Lower lobe of right lung (tissue), 2 donors: ENCODE measurements at regions not wholly inside any gene's neighbourhood (a gene's known extent, or its start where the extent isn't known, plus 50 kb on each side); places are given as distances from the start of the nearest gene placed in this dataset.

ENCODE experiments used
- ATAC-seq, 2 donors: fragments of 200-7000 bp; cut with Tn5 transposase; one replicate each; pipeline ENCODE4 v1.9.1; 2020 to 2022; ENCODE audit warnings: mild to moderate bottlenecking in 2 of 2, moderate library complexity in 2 of 2
- DNase-seq: peaks from one replicate; pipeline ENCODE4 v3.0.0-alpha.2; 2020
- H3K27ac ChIP-seq: fragments of 200-600 bp; one replicate; pipeline ENCODE4 v1.8.0; 2022
- H3K27me3 ChIP-seq: fragments of 200-600 bp; one replicate; pipeline ENCODE4 v1.8.0; 2022; ENCODE audit warnings: low read depth
- H3K36me3 ChIP-seq: fragments of 200-600 bp; one replicate; pipeline ENCODE4 v1.8.0; 2022; ENCODE audit warnings: mild to moderate bottlenecking
- H3K4me1 ChIP-seq: fragments of 200-600 bp; one replicate; pipeline ENCODE4 v1.8.0; 2022
- H3K4me3 ChIP-seq: fragments of 200-600 bp; one replicate; pipeline ENCODE4 v1.8.0; 2022; ENCODE audit warnings: mild to moderate bottlenecking
- H3K9me3 ChIP-seq: fragments of 200-600 bp; one replicate; pipeline ENCODE4 v1.8.0; 2022
- intact Hi-C: fragments of 100-400 bp; cut with DNase I; formaldehyde crosslinking; loops from one replicate; pipeline ENCODE4 v1.11.0; 2022
- TF ChIP-seq, protein P1 (sequence below): fragments of 200-600 bp; IDR thresholded peaks from one replicate; pipeline ENCODE4 v1.8.0; 2022; ENCODE audit warnings: antibody characterized with exemption, mild to moderate bottlenecking
- donor health status: DM: no; HTN: yes; CAD: no; lungs with severe emphysema.

DNA sequence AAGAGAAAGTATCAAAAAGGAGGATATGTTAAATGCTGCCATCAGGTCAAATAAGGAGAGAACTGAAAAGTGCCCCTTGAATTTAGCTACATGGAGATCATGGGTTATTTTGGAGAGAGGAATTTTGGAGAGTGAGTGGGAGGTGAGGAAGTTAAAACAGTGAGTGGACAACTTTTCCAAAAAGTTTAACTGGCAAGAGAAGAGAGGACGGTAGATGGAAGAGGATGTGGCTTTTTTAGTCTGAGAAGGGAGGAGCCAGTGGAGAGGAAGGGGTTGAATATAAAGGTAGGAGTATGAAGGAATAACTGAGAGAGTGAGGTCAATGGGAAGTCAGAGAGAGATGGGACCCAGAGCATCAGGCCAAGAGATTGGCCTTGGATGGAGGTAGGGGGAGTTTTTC lies 62.5 kb upstream of the NFE2L2 start:
- TF ChIP-seq, protein P1, sequence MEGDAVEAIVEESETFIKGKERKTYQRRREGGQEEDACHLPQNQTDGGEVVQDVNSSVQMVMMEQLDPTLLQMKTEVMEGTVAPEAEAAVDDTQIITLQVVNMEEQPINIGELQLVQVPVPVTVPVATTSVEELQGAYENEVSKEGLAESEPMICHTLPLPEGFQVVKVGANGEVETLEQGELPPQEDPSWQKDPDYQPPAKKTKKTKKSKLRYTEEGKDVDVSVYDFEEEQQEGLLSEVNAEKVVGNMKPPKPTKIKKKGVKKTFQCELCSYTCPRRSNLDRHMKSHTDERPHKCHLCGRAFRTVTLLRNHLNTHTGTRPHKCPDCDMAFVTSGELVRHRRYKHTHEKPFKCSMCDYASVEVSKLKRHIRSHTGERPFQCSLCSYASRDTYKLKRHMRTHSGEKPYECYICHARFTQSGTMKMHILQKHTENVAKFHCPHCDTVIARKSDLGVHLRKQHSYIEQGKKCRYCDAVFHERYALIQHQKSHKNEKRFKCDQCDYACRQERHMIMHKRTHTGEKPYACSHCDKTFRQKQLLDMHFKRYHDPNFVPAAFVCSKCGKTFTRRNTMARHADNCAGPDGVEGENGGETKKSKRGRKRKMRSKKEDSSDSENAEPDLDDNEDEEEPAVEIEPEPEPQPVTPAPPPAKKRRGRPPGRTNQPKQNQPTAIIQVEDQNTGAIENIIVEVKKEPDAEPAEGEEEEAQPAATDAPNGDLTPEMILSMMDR = no peak
- H3K27ac ChIP-seq = no peak overlapping the region
- H3K4me3 ChIP-seq = no peak overlapping the region
- no peaks in the 10 kb centered on the region for H3K36me3 ChIP-seq
- intact Hi-C loops = no loop called here
- H3K9me3 ChIP-seq = no peaks in the 10 kb centered on the region
- DNase-seq (no peak), ATAC-seq (no peak)
- H3K4me1 ChIP-seq = peaks cover 5% of the 10 kb centered on the region
- no peaks in the 10 kb centered on the region for H3K27me3 ChIP-seq

DNA sequence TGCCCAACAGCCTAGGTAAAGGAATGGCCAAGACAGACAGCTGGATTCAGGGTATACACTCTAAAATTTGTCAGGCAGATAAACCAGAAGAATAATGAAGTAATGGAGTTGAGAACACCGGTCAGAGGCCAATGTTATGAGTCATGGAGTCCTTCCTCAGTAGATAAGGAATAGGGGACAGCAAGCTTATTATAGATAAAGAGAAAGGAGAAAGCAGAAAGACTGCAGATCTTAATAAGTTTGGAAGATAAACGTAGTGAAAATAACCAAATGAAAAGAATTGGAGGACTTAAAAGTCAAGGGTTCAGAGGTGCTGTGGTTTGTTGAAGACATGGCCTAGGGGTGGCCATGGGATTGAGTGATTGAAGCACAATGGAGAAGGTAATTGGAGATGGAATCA lies 63.5 kb upstream of the NFE2L2 start:
- Histone ChIP-seq H3K9me3 (no peaks in the 10 kb centered on the region), H3K4me1 (peaks cover 7% of the 10 kb centered on the region), H3K4me3 (no peak overlapping the region), H3K27ac (no peak overlapping the region), H3K27me3 (no peaks in the 10 kb centered on the region), H3K36me3 (no peaks in the 10 kb centered on the region)
- ATAC-seq = no peak
- TF ChIP-seq, protein P1 = no peak
- DNase-seq = no peak
- intact Hi-C loops = no loop called here

GRCh38 chr2:177329064-177329463 lies 63.5 kb upstream of the AGPS start:
- TF ChIP-seq, protein P1 = no peak
- Histone ChIP-seq H3K27ac (no peak overlapping the region), H3K9me3 (no peaks in the 10 kb centered on the region), H3K36me3 (peaks cover 5% of the 10 kb centered on the region), H3K27me3 (no peaks in the 10 kb centered on the region), H3K4me1 (peaks cover 7% of the 10 kb centered on the region), H3K4me3 (no peak overlapping the region)
- DNase-seq (no peak), ATAC-seq (no peak)
- intact Hi-C loops = no loop called here

GRCh38 chr2:177331466-177331997 lies 61.0 kb upstream of the AGPS start:
- Histone ChIP-seq H3K27ac (no peak overlapping the region), H3K4me3 (no peak overlapping the region), H3K36me3 (peaks cover 8% of the 10 kb centered on the region), H3K4me1 (peaks cover 7% of the 10 kb centered on the region), H3K9me3 (no peaks in the 10 kb centered on the region), H3K27me3 (no peaks in the 10 kb centered on the region)
- DNase-seq = no peak
- intact Hi-C loops = loop anchor here (5.0 to 10.0 kb wide), 2 partner anchors 83 to 164 kb away; no protein-coding TSS in a partner anchor
- TF ChIP-seq, protein P1 = no peak
- ATAC-seq = no peak

DNA sequence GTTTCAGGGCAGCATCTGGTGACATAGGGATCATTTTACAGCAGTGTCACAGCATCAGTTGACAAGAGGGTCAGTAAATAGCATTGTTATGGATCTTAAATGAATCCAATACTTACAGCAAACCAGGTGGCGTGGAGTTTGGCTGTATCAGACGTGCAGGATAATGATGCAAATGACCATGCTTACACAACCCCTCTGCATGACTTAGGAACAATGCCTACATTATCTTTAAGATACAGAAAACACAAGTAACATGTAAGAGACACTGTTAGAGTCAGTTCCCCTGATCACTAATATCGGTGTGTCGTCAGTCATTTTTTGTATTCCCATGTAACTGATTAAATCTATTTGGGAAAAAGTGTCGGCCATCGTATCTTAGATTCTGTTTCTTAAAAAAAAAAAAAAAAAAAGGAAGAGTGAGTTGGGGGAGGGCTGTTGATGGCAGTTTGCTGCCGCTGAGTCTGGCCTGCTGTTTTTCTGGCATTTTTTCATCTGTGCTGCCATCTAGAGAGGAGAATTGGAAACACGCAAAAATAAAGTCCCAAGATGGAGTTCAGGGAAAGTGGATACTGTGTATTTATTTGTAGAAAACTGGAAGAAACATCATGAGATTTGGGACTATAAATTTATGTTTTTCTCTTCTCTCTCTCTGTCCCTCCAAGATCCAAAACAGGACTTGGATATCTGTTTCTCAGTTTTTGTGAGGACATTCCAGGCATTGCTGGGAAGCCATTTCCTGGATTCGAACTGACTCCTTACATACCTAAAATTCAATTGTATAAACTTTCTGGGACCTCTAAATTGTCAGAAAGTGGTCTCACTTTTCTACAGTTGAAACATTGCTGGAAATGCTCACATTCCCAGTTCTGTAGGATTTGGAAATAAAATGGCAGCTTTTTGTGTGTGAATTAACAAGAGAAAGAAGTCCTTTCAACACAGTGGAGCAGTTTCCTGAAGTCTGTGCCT lies 60.3 kb upstream of the AGPS start:
- intact Hi-C loops = loop anchor here (5.0 to 10.0 kb wide), 2 partner anchors 82 to 165 kb away; no protein-coding TSS in a partner anchor
- Histone ChIP-seq H3K27ac (peak overlapping the region; percentile 32), H3K27me3 (no peaks in the 10 kb centered on the region), H3K36me3 (peaks cover 8% of the 10 kb centered on the region), H3K4me1 (peaks cover 7% of the 10 kb centered on the region), H3K9me3 (no peaks in the 10 kb centered on the region), H3K4me3 (peak overlapping the region; percentile 11)
- TF ChIP-seq, protein P1 = peak; percentile 65
- DNase-seq (no peak), ATAC-seq (peak; percentile 87 to 90)
